ENCODE measurements at regions not wholly inside any gene's neighbourhood (a gene's known extent, or its start where the extent isn't known, plus 50 kb on each side); places are given as distances from the start of the nearest gene placed in this dataset.

DNA sequence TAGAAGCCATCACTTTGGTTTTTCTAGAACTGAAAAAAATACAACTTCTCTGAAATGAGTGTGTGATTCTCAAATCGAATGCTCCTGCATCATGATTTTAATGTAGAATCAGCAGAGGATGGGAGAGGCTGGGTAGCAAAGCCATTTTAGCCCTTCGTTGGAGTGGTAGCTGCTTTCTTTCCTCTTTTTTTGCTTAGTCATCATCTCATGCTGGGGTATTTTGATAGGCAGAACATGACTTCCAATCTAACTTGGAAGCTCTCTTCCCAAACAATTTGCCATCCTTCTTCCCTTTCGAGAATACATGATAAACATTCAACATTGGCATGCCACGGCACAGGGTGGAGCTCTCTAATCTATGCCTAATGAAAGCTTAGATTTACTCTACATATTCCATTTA, 311.2 kb upstream of the LRATD1 start:
- Histone ChIP-seq H3K27ac (replicated peaks) (no peak overlapping the region), H3K27me3 (ENCODE audit: insufficient read depth, poor library complexity, severe bottlenecking) (no peaks in the 10 kb centered on the region), H3K4me3 (replicated peaks; ENCODE audit: insufficient read depth, low read length) (no peak overlapping the region)
- DNase-seq (ENCODE audit: low read depth in 1 of 2, low spot score in 1 of 2) = no peak
- TF ChIP-seq POLR2AphosphoS5 (IDR thresholded peaks at IDR 0.05; ENCODE audit: low read depth) = no peak
- TF ChIP-seq GABPA (IDR thresholded peaks at IDR 0.05; ENCODE audit: low read depth) = no peak
- TF ChIP-seq, protein P1, sequence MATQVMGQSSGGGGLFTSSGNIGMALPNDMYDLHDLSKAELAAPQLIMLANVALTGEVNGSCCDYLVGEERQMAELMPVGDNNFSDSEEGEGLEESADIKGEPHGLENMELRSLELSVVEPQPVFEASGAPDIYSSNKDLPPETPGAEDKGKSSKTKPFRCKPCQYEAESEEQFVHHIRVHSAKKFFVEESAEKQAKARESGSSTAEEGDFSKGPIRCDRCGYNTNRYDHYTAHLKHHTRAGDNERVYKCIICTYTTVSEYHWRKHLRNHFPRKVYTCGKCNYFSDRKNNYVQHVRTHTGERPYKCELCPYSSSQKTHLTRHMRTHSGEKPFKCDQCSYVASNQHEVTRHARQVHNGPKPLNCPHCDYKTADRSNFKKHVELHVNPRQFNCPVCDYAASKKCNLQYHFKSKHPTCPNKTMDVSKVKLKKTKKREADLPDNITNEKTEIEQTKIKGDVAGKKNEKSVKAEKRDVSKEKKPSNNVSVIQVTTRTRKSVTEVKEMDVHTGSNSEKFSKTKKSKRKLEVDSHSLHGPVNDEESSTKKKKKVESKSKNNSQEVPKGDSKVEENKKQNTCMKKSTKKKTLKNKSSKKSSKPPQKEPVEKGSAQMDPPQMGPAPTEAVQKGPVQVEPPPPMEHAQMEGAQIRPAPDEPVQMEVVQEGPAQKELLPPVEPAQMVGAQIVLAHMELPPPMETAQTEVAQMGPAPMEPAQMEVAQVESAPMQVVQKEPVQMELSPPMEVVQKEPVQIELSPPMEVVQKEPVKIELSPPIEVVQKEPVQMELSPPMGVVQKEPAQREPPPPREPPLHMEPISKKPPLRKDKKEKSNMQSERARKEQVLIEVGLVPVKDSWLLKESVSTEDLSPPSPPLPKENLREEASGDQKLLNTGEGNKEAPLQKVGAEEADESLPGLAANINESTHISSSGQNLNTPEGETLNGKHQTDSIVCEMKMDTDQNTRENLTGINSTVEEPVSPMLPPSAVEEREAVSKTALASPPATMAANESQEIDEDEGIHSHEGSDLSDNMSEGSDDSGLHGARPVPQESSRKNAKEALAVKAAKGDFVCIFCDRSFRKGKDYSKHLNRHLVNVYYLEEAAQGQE (IDR thresholded peaks at IDR 0.05; ENCODE audit: insufficient replicate concordance, low read depth) = no peak
- TF ChIP-seq, protein P2, sequence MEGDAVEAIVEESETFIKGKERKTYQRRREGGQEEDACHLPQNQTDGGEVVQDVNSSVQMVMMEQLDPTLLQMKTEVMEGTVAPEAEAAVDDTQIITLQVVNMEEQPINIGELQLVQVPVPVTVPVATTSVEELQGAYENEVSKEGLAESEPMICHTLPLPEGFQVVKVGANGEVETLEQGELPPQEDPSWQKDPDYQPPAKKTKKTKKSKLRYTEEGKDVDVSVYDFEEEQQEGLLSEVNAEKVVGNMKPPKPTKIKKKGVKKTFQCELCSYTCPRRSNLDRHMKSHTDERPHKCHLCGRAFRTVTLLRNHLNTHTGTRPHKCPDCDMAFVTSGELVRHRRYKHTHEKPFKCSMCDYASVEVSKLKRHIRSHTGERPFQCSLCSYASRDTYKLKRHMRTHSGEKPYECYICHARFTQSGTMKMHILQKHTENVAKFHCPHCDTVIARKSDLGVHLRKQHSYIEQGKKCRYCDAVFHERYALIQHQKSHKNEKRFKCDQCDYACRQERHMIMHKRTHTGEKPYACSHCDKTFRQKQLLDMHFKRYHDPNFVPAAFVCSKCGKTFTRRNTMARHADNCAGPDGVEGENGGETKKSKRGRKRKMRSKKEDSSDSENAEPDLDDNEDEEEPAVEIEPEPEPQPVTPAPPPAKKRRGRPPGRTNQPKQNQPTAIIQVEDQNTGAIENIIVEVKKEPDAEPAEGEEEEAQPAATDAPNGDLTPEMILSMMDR (IDR thresholded peaks at IDR 0.05; ENCODE audit: insufficient read depth, low read length) = no peak
- no peak for TF ChIP-seq SPI1 (IDR thresholded peaks at IDR 0.05; ENCODE audit: borderline replicate concordance, low read depth)

DNA sequence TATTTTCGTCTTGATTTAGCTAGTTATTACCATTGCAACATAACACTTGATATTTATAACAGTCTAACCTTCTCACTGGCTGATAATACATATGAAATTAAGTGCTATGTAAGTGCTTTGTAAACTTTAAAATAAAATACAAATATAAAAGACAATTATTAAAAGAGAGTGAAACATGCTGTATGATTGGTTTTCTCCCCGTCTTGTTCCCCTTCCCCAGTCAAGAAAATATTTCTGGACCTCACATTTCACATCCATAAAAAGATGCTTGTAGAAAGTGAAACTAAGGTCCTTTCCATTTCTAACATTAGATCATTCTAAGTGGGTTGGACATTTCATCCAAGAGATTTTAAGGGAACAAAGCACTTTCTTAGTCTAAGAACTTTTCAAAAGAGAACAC, 310.2 kb upstream of the LRATD1 start:
- TF ChIP-seq POLR2AphosphoS5 (IDR thresholded peaks at IDR 0.05; ENCODE audit: low read depth) (no peak), GABPA (IDR thresholded peaks at IDR 0.05; ENCODE audit: low read depth) (no peak), SPI1 (IDR thresholded peaks at IDR 0.05; ENCODE audit: borderline replicate concordance, low read depth) (no peak)
- TF ChIP-seq, protein P2 (IDR thresholded peaks at IDR 0.05; ENCODE audit: insufficient read depth, low read length) = no peak
- TF ChIP-seq, protein P1 (IDR thresholded peaks at IDR 0.05; ENCODE audit: insufficient replicate concordance, low read depth) = no peak
- no peak for DNase-seq (ENCODE audit: low read depth in 1 of 2, low spot score in 1 of 2)
- Histone ChIP-seq H3K27me3 (ENCODE audit: insufficient read depth, poor library complexity, severe bottlenecking) (no peaks in the 10 kb centered on the region), H3K27ac (replicated peaks) (no peak overlapping the region), H3K4me3 (replicated peaks; ENCODE audit: insufficient read depth, low read length) (no peak overlapping the region)

DNA sequence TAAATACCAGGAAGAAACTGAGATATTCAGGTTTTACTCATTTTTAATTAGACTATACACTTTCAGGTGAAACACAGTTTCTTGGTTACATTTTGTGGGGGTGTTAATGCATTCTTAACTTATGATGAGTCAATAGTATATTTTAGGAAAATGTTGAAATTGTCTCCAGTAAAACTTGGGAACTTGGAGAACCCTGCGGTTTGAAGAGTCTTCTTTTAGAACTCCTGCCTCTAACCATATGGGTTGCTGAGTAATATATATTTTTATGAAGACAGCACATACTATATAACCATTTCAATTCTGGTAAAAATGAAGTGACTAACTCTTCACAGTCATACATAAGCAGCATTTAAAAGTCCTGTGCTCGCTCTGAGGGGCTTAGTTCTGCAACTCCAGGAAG, 308.2 kb upstream of the LRATD1 start:
- no peak for DNase-seq (ENCODE audit: low read depth in 1 of 2, low spot score in 1 of 2)
- Histone ChIP-seq H3K27me3 (ENCODE audit: insufficient read depth, poor library complexity, severe bottlenecking) (no peaks in the 10 kb centered on the region), H3K4me3 (replicated peaks; ENCODE audit: insufficient read depth, low read length) (no peak overlapping the region)

More for the DNA sequence above, 308.2 kb upstream of the LRATD1 start:
- TF ChIP-seq, protein P1 (IDR thresholded peaks at IDR 0.05; ENCODE audit: insufficient replicate concordance, low read depth) = no peak
- TF ChIP-seq SPI1 (IDR thresholded peaks at IDR 0.05; ENCODE audit: borderline replicate concordance, low read depth) = no peak
- TF ChIP-seq GABPA (IDR thresholded peaks at IDR 0.05; ENCODE audit: low read depth) = no peak
- TF ChIP-seq POLR2AphosphoS5 (IDR thresholded peaks at IDR 0.05; ENCODE audit: low read depth) = no peak
- no peak overlapping the region for H3K27ac ChIP-seq (replicated peaks)
